ENCODE measurements at regions not wholly inside any gene's neighbourhood (a gene's known extent, or its start where the extent isn't known, plus 50 kb on each side); places are given as distances from the start of the nearest gene placed in this dataset.

DNA sequence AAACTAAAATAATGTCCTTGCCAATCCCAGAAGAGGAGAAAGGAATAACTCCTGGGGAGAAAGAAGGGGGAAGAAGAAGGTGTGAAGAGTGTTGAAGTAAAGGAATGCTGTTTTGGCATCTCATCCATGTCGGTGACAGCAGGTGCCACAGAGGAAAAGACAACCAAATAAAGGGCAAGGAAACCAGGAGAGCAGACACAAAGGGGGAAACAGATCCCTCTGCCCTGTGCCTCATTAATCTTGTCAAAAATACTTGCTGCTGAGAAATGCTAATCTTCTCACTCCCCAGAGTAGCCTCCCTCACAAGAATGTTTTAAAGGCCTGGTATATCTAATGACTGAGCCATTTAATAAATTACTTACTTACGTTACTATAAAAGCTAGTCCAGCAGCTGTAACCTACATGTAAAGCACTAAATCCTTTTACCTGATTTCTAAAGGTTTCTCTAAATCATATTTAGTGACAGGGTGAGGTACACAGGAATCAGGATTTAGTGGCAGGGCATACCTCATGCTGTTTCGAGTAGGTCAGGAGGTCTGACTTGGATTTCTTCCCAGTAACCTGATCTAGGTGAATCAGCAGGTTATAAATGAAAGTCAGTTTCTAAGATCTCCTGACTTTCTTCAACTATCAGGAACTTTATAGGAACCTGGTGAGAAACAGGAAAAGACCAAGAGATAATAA lies 377.1 kb downstream of the CENPW start:
- TF ChIP-seq, protein P1, sequence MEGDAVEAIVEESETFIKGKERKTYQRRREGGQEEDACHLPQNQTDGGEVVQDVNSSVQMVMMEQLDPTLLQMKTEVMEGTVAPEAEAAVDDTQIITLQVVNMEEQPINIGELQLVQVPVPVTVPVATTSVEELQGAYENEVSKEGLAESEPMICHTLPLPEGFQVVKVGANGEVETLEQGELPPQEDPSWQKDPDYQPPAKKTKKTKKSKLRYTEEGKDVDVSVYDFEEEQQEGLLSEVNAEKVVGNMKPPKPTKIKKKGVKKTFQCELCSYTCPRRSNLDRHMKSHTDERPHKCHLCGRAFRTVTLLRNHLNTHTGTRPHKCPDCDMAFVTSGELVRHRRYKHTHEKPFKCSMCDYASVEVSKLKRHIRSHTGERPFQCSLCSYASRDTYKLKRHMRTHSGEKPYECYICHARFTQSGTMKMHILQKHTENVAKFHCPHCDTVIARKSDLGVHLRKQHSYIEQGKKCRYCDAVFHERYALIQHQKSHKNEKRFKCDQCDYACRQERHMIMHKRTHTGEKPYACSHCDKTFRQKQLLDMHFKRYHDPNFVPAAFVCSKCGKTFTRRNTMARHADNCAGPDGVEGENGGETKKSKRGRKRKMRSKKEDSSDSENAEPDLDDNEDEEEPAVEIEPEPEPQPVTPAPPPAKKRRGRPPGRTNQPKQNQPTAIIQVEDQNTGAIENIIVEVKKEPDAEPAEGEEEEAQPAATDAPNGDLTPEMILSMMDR (IDR thresholded peaks at IDR 0.05; ENCODE audit: low read depth, low read length): no peak
- TF ChIP-seq, protein P2, sequence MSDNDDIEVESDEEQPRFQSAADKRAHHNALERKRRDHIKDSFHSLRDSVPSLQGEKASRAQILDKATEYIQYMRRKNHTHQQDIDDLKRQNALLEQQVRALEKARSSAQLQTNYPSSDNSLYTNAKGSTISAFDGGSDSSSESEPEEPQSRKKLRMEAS (IDR thresholded peaks at IDR 0.05; ENCODE audit: low read depth, low read length): no peak
- no peak overlapping the region for H3K4me3 ChIP-seq (ENCODE audit: low read depth, low read length)
- DNase-seq (ENCODE audit: low read depth): no peak

DNA sequence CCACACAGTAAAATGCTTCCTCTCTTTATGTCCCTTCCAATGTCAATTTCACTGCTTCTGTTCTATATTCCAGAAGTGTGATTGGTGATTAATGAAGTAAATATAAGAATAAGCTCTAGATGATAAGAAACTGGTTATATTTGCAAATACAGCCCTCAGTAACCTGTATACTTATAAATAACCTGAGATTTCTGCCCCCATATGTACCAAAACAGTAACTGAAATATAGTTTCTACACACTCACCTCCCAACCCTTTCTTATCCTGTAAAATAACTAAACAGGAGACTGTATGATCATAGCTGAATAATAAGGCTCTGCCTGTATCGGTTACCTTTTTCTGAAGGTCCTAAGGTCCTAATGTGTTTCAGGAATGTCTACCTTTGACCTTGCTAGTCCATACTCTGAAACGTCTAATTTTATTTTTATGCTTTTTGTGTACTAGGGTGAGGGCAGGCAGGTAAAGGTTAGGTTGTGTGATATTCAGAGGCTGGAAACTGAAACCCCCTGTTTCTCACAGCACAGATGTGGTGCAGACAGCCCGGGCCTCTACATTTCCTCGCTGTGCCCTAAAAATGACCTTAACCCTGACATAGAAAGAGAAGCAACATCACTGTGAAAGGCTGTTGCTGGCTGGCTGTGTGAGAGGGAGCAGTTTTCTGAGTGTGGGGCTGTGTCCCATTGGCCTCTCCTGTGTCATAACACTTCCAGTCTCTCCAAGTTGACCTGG lies 378.8 kb downstream of the CENPW start:
- TF ChIP-seq POLR2A (IDR thresholded peaks at IDR 0.05; ENCODE audit: extremely low read depth, insufficient read length): no peak
- TF ChIP-seq, protein P2 (IDR thresholded peaks at IDR 0.05; ENCODE audit: low read depth, low read length): no peak
- no peak overlapping the region for H3K4me3 ChIP-seq (ENCODE audit: low read depth, low read length)
- no peak for DNase-seq (ENCODE audit: low read depth)

DNA sequence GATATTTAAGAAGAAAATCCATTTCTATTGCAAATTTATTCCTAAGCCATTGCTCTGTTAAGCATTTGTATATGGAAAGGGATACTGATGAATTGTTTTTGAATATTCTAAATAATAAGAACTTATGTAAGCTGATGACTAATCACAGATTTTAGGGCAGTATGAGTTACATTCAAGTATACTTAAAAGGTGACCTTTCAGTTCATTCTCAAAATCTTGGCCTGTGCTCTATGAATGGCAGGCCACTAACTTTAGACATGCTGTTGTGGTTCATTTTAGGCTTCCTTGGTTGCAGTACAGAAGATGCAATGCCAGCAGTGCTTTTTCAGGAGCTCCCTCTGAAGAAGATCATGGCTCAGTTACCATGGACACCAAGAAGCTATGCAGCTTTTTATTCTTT lies 380.4 kb downstream of the CENPW start:
- no peak overlapping the region for H3K4me3 ChIP-seq (ENCODE audit: low read depth, low read length)
- TF ChIP-seq, protein P1 (IDR thresholded peaks at IDR 0.05; ENCODE audit: low read depth, low read length): no peak
- TF ChIP-seq POLR2A (IDR thresholded peaks at IDR 0.05; ENCODE audit: extremely low read depth, insufficient read length): no peak
- TF ChIP-seq, protein P2 (IDR thresholded peaks at IDR 0.05; ENCODE audit: low read depth, low read length): no peak
- no peak for TF ChIP-seq MYC (IDR thresholded peaks at IDR 0.05; ENCODE audit: low read depth, low read length)
- no peak for DNase-seq (ENCODE audit: low read depth)

GRCh38 chr6:126721581-126722160 lies 381.8 kb downstream of the CENPW start:
- H3K4me3 ChIP-seq (ENCODE audit: low read depth, low read length): no peak overlapping the region
- no peak for DNase-seq (ENCODE audit: low read depth)
- TF ChIP-seq, protein P1 (IDR thresholded peaks at IDR 0.05; ENCODE audit: low read depth, low read length): no peak
- TF ChIP-seq POLR2A (IDR thresholded peaks at IDR 0.05; ENCODE audit: extremely low read depth, insufficient read length) (no peak), MYC (IDR thresholded peaks at IDR 0.05; ENCODE audit: low read depth, low read length) (no peak)
- TF ChIP-seq, protein P2 (IDR thresholded peaks at IDR 0.05; ENCODE audit: low read depth, low read length): no peak

DNA sequence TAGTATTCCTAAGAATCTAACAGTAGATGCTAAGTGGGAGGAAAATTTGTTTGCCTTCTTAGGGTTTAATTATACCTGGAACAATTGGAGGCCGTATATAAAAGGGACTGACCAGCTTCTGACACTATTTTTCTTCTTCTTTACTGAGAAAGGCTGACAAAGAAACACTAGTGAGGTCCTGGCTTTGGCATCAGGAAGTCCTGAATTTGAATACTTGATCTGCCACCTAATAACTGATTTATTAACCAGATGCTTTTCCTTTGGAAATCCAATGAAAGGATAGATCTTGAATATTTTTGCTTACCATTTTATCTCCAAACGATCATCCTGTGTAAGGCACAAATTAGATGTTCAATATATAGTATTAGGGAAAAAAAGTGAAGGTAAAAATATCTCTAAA lies 382.5 kb downstream of the CENPW start:
- no peak overlapping the region for H3K4me3 ChIP-seq (ENCODE audit: low read depth, low read length)
- DNase-seq (ENCODE audit: low read depth): no peak
- TF ChIP-seq, protein P2 (IDR thresholded peaks at IDR 0.05; ENCODE audit: low read depth, low read length): no peak
- TF ChIP-seq MYC (IDR thresholded peaks at IDR 0.05; ENCODE audit: low read depth, low read length) (no peak), POLR2A (IDR thresholded peaks at IDR 0.05; ENCODE audit: extremely low read depth, insufficient read length) (no peak)
- TF ChIP-seq, protein P1 (IDR thresholded peaks at IDR 0.05; ENCODE audit: low read depth, low read length): no peak

Measured in NB4 (cell line).